Suprapubic skin (tissue), 4 donors: ENCODE measurements at regions not wholly inside any gene's neighbourhood (a gene's known extent, or its start where the extent isn't known, plus 50 kb on each side); places are given as distances from the start of the nearest gene placed in this dataset.

Source experiments
- CTCF ChIP-seq, 2 donors: fragments of 200-600 bp in 1 of 2; fragments of 450-650 bp in 1 of 2; sonication (generic) in 1 of 2; IDR thresholded peaks; one replicate each; pipeline ENCODE4 v1.5.1; 2016 to 2019; ENCODE audit warnings: antibody characterized with exemption in 2 of 2, mild to moderate bottlenecking in 1 of 2, moderate library complexity in 1 of 2
- EP300 ChIP-seq: sonication (generic); formaldehyde crosslinking; IDR thresholded peaks from one replicate; pipeline ENCODE4 v1.6.1; 2017; ENCODE audit warnings: antibody characterized with exemption
- POLR2A ChIP-seq, 2 donors: fragments of 450-650 bp; IDR thresholded peaks; one replicate each; pipeline ENCODE4 v1.6.1; 2017; ENCODE audit warnings: antibody characterized with exemption in 2 of 2, mild to moderate bottlenecking in 2 of 2, moderate library complexity in 2 of 2
- POLR2AphosphoS5 ChIP-seq, 3 donors: sonication (generic); formaldehyde crosslinking; IDR thresholded peaks; one replicate each; pipeline ENCODE4 v1.6.1; 2017; ENCODE audit warnings: antibody characterized with exemption in 3 of 3

- TF ChIP-seq POLR2A (IDR thresholded peaks at IDR 0.05) (no peak), EP300 (no peak), CTCF (IDR thresholded peaks at IDR 0.05) (no peak), POLR2AphosphoS5 (IDR thresholded peaks at IDR 0.05) (no peak)
These were observed 224.8 kb upstream of the DCBLD2 start for GRCh38 chr3:99126316-99126715.
